ENCODE measurements at regions not wholly inside any gene's neighbourhood (a gene's known extent, or its start where the extent isn't known, plus 50 kb on each side); places are given as distances from the start of the nearest gene placed in this dataset.
"Not testable (repeated sequence)": the region's sequence is repeated elsewhere in the genome, so short reads cannot be mapped to it uniquely, and the experiment has no call there.

DNA sequence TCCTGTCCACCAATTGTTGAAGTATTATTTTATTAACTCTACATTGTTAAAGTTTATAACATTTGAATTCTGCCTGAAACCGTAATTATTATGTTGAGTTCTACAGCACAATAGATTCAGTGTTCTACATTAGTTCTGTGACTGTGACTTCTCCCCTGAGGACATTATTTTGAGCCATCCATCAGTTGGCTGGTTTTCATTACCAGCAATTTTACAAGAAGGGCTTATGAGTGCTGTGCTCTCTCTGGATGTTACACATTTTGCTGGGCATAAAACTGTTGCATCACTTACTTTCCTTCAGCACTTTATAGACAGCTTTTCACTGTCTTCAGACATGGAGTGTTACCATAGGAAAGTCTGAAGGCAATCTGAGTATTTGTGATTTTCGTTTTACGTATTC, 118.2 kb upstream of the KITLG start:
- no peak for DNase-seq (ENCODE audit: low spot score)

DNA sequence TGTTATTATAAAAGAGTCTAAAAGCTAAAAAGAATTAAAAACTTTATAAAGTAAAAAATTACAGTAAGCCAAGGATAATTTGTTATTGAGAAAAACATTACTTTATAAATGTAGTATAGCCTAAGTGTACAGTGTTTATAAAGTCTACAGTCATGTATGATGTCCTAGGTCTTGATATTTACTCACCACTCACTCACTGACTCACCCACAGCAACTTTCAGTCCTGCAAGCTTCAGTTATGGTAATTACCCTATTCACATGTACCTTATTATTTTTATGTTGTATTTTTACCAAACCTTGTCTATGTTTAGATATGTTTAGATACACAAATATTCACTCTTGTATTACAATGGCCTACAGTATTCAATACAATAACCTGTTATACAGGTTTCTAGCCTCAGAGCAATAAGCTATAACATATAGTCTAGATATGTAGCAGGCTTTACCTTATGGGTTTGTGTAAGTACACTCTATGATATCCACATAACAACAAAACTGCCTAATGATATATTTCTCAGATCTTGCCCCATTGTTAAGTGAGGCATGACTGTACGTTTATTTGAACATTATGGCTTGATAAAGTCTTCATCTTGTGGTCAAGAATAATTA, 113.7 kb upstream of the KITLG start:
- DNase-seq (ENCODE audit: low spot score), result no peak

DNA sequence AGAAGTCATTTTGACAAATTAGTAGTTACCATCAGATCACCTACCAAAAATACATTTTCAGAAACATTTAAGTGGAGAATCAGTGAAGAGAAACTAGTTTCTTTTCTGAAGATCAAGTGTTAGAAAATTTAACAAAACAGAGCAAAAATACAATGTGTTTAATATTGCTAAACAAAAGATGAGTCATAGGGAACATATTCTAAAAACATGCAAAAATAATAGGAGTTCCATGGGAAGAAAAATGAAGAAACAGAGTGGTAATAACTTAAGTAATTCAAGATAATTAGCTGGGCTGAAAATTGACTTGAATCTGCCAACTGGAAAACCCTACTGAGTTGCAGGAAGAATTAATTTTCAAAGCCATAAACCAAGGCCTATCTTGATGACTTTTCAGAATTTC, 111.5 kb upstream of the KITLG start:
- no peak for DNase-seq (ENCODE audit: low spot score)

DNA sequence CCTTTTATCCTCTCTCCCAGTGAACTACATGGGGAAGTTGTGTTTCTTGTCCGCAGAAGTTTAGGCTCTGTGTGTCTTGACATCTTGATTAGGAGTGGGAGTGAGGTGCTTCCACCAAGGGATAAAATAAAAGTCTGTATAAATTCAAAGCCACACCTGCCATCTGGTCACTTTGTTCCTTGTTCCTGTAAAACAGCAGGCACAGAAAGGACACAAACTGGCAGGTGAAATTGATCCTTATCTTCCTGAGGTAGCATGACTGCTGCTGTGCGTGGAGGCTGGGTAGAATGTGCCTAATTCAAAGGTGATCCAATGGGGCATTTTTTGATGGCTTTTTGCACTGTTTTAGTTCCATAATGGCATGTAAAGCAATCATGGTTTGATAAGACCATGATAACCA, 104.3 kb upstream of the KITLG start:
- DNase-seq (ENCODE audit: low spot score), result no peak

DNA sequence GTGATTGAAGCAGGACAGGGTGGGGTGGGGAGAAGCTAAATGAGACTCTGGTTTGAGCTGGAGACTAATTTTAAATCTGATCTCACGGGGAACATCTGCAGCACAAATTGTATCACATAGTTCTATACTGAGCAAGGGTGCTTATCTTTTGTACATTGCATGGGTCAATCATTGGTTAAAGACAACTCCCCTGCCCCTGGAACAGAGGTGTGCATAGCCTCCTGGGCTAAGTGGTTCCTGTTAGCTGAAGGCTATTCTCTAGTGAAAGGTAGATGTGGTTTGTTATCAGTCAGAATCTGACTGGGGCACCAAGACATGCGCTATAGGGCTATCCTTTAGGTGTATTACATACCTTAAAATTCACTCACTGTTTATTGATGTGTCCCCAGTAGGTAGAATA, 103.9 kb upstream of the KITLG start:
- DNase-seq (ENCODE audit: low spot score), result no peak

DNA sequence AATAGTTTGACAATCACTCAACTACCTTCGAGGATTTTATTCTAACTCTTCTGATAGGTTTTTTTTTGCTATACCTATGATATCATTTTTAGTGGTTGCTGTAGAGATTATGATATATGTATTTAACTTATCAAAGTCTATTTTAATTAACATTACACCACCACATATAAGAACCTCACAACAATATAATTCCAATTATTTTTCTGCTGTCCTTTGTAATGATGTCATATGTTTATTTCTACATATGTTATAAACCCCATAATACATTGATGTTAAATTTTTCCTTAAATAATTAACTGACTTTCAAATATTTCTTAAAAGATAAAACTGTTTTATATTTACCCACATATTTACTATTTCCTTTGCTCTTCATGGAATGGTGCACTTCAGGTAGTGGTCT, 103.4 kb upstream of the KITLG start:
- DNase-seq (ENCODE audit: low spot score), result no peak

DNA sequence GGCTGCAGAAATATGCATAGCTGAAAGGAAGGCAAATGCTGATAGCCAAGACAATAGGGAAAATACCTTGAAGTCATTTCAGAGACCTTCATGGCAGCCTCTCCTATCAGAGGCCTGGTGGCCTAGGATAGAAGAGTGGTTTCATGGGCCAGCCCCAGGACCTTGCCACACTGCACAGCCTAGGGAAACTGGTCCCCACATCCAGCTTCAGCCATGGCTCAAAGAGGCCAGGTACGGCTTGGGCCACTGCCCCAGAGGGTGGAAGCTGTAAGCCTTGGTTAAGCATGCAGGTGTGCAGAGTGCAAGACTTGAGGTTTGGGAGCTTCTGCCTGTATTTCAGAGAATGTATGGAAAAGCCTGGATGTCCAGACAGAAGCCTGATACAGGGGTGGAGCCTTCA, 101.0 kb upstream of the KITLG start:
- DNase-seq (ENCODE audit: low spot score), result no peak

DNA sequence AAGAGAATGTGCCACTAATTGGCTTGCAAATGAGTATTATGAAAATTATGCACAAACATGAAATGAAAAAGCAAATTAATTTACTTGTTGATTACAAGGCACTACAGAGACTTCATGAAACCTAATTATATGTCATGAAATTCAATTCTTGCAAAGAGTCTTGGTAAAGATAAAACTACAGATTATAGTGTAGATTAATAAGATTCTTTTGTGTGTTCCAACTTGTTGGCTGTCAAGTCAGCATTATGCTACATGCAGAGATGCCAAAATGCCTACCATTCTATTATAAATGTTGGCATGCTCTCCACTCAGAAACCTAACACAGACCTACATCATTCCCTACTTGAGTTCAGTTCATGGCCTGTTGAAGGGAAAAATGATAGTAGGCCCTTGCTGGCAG, 97.2 kb upstream of the KITLG start:
- DNase-seq (ENCODE audit: low spot score), result no peak

DNA sequence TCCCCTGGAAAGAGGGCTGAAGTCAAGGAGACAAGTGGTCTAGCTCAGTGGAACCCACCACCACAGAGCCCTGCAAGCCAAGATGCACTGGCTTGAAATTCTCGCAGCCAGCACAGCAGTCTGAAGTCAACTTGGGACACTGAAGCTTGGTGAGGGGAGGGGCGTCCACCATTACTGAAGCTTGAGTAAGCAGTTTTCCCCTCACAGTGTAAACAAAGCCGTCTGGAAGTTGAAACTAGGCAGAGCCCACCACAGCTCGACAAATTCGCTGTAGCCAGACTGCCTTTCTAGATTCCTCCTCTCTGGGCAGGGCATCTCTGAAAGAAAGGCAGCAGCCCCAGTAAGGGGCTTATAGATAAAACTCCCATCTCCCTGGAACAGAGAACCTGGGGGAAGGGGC, 87.3 kb upstream of the KITLG start:
- DNase-seq (ENCODE audit: low spot score), result not testable (repeated sequence)

DNA sequence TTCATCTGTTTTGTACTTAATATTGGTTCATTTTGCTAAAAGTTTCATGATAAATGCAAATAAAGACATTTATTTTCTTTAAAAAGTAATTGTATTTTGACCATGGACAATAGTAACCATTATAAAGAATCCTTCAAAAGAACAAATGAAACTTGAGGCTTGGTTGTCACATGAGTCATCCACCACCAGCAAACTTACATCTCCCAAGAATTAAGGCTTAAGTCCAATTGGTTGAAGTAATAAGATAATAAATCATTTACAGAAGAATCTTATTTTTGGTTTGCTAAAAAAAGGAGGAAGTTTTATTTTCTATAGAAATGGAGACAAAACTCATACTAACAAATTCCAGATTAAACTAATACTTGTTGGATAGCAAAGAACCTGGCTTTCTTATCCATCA, 84.8 kb upstream of the KITLG start:
- no peak for DNase-seq (ENCODE audit: low spot score)

DNA sequence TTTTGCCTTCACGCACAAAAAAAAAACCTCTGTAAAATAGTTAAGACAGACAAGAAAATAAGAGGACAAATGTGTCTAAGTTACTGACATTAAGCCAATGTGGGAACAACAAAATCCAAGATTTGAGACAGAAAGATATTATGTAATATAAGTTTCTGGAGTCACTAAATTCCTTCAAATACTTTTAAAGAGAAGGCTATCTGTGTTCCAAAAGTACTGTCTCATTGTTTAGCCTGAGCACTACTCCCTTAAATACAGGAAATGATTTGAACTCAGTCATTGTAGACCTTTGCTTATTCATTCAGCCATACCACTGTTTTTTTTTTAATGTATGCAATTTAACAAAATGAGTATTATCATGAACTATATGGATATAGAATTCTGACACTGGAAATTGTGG, 82.7 kb upstream of the KITLG start:
- DNase-seq (ENCODE audit: low spot score), result no peak

DNA sequence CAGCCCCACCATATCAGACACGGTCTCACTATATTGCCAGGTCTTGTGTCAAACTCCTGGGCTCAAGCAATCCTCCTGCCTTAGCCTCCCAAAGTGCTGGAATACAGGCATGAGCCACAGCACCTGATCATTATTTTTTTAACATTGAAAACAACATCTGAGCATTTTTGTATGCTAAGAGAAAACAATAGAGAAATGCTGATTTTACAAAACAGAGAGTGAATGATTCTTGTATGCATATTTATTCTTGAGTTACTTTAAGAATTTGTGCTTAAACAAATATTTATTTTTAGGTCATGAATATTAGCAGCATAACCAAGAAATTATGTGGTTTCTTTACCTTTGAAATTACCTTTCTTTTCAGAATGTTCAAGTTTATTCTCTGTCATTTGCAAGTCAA, 81.8 kb upstream of the KITLG start:
- DNase-seq (ENCODE audit: low spot score), result no peak

DNA sequence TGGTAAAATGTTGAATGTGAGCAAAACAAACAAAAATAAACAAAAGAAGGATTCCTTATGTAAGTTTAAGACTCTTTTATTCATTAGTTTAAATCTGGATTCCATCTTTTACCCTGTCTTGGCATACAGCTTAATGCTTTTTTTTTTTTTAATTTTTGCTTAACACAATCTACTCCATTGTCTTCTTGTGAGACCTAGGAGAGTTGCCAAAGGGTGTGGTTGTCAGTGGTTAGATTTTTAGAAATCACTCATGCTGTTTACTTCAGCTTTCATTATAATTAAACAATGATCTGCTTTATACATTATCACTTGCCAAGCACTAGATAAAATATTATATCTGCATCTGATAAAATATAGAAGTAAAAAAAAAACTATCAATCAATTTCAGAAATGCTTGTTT, 77.7 kb upstream of the KITLG start:
- DNase-seq (ENCODE audit: low spot score), result no peak

DNA sequence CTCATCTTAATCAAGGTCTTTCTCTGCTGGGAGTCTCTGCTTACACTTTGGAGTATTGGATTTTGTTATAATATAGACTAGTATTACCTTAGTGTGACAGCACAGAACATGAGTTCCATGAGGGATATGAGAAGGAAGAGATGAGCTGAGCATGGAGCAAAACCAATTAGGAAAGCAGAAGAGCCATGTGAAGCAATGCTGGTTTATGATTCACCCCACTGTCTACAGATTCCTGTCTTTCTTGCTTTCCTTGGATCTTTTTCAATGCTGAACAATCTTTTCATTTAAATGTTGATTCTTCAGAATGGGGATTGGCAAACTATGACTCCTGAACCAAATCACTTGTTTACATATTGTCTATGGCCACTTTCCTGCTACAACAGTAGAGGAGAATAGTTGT, 70.4 kb upstream of the KITLG start:
- no peak for DNase-seq (ENCODE audit: low spot score)

DNA sequence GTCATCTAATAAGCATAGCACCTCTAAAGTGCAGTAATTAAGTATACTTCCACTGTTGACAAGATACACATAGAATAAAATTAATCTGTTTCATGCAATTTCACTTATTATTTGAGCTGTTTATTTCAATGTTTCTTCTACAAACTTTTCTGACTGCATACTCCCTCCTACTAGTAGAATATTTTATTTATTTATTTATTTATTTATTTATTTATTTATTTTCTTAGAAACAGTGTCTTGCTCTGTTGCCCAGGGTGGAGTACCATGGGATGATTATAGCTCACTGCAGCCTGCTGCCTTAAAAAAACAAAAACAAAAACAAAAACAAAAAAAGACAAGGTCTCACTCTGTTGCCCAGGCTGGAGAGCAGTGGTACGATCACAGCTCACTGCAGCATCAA, 68.4 kb upstream of the KITLG start:
- DNase-seq (ENCODE audit: low spot score), result no peak

DNA sequence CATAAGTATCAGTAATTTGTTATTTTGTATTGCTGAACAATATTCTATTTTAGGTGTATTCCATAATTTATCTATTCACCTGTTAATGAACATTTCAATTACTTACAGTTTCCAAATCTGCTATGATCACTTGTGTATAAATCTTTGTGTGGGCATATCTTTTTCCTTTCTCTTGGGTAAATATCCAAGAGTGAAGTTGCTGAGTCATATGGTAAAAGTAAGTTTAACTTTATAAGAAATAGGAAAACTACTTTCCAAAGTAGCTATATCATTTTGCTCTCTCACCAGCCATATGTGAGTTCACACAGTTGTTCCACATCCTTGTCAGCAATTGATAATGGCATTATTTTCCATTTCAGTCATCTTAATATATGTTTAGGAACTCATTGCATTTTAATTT, 66.6 kb upstream of the KITLG start:
- DNase-seq (ENCODE audit: low spot score), result no peak

DNA sequence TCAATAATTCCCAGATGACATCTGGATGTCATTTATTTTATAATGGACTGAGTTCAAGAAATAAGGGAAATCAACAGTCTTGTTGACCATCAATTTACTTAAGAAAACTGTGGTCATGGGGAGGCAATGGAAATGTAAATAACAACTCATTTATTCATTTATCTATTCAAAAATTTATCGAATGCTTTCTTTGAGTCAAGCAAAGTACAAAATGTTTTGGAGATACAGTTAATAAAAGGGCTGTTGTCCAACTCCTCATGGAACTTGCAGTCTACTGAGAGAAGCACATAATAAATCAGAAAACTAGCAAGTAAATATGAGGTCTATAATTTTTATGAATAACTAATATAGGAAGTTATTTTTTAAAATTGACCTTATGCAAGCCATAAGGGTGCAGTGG, 65.5 kb upstream of the KITLG start:
- no peak for DNase-seq (ENCODE audit: low spot score)

DNA sequence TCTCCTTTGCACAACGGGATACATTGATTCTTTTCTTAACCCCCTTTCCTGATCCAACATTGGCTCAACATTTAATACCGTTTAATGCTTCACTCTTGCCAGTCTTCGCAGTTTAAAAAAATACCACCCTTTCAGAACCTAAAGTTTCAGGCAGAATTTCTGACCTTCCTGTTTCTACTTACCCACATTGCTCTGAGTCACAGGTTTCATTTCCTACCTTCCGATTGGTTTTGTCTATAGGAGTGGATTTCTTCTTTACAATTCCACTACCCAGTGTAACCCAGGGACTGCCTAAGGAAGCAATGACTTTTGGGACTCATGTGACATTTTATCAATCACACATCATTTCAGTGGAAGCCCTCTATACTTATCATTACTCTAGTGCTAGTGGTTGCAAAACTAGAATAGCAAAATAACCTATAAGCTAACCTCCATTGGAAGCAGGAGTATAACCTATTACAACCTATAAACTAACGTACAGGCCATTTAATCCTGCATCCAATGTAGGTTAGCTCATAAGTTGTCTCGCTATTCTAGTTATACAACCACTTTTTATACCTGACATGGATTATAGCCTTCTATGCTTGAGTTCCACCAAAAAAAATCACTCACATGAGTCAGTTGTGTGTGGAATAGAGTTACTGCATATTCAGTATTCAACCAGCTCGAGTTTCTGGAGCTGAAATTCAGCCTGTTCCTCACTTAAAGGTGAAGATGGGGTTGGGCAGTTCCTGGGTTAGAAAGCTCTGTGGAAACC, 64.9 kb upstream of the KITLG start:
- no peak for DNase-seq (ENCODE audit: low spot score)

DNA sequence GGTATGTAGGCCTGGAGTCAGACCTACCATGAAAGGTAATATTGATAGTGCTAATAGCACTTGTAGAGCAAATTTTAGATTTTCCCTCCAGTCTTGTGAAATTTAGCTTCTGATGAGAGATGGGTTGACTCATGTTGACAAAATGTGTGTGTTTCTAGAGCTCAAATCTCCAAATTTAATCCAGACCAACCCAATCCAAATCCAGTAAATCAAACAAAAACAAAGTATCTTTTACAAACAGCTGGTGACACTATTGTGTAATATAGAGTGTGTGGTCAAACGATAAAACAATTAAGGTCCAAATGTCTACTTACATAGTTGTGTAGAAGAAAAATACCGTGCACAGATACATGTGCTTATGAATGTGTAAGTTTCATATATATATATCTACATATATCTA, 63.4 kb upstream of the KITLG start:
- no peak for DNase-seq (ENCODE audit: low spot score)

DNA sequence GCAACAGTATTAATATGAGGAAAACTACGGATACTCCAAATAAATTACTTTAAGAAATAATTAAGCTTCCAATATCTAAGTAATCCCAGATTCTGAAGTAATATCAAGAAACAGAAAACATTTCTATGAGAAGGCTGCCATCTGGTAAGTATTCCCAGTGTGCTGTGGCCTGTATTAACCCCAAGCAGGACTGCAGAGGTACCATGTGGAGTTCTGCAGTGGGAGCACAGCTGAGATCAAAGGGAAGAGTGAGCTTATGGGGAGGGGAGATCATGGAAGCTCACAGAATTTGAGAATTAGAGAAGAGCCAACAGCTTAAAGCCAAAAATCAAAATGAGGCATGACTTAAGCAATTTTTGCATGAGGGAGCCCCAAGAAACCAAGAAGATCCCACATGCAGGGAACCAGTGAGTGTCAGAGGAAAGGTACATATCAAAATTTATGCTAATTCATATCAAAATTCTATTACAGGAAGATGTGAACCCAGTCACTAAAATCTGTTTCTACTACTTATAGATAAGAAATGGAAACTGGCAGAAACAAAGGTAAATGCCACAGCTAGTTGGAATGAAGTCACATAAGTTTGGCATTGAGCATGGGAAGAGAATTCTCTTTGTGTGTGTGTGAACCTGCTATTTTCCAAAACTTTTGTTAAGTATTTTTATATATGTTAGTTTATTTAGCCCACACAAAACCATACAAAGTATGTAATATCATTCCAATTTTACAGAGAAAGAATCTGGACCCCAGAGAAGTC, 62.6 kb upstream of the KITLG start:
- no peak for DNase-seq (ENCODE audit: low spot score)

DNA sequence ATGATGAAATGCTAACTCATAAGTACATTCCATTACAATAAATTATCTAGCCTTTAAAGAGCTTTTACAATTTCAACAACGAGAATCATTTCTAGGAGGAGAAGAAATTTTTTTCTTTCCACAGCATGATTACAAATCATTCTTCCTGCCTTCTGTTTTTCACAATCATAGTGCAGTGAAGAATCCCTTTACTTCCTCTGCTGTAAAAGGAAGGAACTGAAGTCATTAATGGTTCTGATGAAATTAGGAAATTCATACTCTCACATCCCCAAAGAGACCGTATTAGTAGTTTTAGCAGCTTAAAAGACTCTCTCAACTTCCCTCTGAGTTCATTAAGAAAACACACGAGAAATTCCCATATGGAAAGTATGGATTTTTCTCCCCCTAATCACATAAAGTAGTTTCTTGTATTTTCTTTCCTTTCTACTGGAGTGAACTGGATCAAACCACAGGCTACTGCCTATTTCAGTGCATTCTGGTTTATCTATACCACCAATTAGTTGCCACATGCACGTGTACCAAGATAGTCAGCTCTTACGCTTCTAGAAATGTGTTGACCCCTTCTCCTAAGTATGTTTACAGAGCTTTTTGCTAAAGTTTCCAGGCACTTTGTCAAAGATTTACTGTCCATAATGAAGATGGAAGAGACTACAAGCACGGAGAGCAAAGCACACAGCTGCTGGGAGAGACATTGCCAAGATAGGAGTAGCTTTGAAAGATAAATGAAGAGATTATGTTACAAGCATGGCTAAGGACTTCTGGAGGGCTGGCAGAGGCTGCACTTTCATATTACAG, 58.9 kb upstream of the KITLG start:
- DNase-seq (ENCODE audit: low spot score), result no peak

DNA sequence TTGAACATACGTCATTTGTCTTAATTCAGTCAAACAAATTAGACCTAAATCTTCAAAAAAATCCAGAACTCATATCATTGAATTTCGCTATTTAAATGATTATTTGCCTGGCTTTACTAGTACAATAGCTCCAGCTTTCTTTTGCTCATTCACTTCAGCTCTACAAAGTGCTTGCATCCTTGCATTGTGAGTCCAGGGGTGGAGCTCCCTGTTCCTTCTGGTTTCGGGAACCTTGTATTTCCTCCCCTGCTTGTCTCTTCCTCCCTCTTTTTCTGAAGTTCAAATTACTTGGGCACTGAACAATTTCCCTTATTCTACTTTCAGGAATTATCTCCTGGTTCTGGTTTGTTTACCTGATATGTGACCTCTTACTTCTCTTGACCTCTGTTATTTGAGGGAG, 58.1 kb upstream of the KITLG start:
- no peak for DNase-seq (ENCODE audit: low spot score)

All from ureter (tissue), 1 donor.